Right kidney (tissue), 1 donor: ENCODE measurements at regions not wholly inside any gene's neighbourhood (a gene's known extent, or its start where the extent isn't known, plus 50 kb on each side); places are given as distances from the start of the nearest gene placed in this dataset.
A peak's percentile ranks its signal among the peaks of the same experiment; 100 is the strongest.

Experiments
- DNase-seq: peaks from one replicate; pipeline ENCODE4 v3.0.0-alpha.2; 2016

GRCh38 chr11:32204751-32205150 is 113.9 kb downstream of the RCN1 start:
- DNase-seq: no peak

- no peak for DNase-seq
These were observed 119.7 kb downstream of the RCN1 start for GRCh38 chr11:32210556-32210955.

GRCh38 chr11:32213223-32213622 is 122.3 kb downstream of the RCN1 start:
- no peak for DNase-seq

- no peak for DNase-seq
These were observed 124.3 kb downstream of the RCN1 start for GRCh38 chr11:32215157-32215556.

- no peak for DNase-seq
These were observed 125.9 kb downstream of the RCN1 start for GRCh38 chr11:32216749-32217148.

GRCh38 chr11:32219320-32219719 is 128.4 kb downstream of the RCN1 start:
- no peak for DNase-seq

GRCh38 chr11:32221476-32222032 is 130.7 kb downstream of the RCN1 start:
- DNase-seq: no peak

- no peak for DNase-seq
These were observed 133.7 kb downstream of the RCN1 start for GRCh38 chr11:32224580-32224979.

- DNase-seq: no peak
These were observed 134.9 kb downstream of the RCN1 start for GRCh38 chr11:32225571-32226285.

GRCh38 chr11:32226480-32226879 is 135.6 kb downstream of the RCN1 start:
- no peak for DNase-seq

- no peak for DNase-seq
These were observed 138.8 kb downstream of the RCN1 start for GRCh38 chr11:32229576-32230240.

- no peak for DNase-seq
These were observed 141.1 kb downstream of the RCN1 start for GRCh38 chr11:32231909-32232493.

GRCh38 chr11:32232516-32232915 is 141.6 kb downstream of the RCN1 start:
- no peak for DNase-seq

GRCh38 chr11:32233276-32233675 is 142.4 kb downstream of the RCN1 start:
- DNase-seq: no peak

- DNase-seq: no peak
These were observed 143.1 kb downstream of the RCN1 start for GRCh38 chr11:32233928-32234327.

GRCh38 chr11:32244453-32244852 is 153.6 kb downstream of the RCN1 start:
- no peak for DNase-seq

- DNase-seq: no peak
These were observed 162.8 kb downstream of the RCN1 start for GRCh38 chr11:32253706-32254105.

- peak; percentile 34 for DNase-seq
These were observed 165.0 kb downstream of the RCN1 start for GRCh38 chr11:32255841-32256240.

- DNase-seq: no peak
These were observed 165.6 kb downstream of the RCN1 start for GRCh38 chr11:32256466-32256865.

GRCh38 chr11:32259641-32260081 is 168.8 kb downstream of the RCN1 start:
- DNase-seq: peak; percentile 37

GRCh38 chr11:32262367-32262766 is 171.5 kb downstream of the RCN1 start:
- DNase-seq: no peak

GRCh38 chr11:32265911-32266310 is 169.4 kb downstream of the WT1 start:
- DNase-seq: no peak

GRCh38 chr11:32266601-32267000 is 168.7 kb downstream of the WT1 start:
- no peak for DNase-seq
